ENCODE measurements at regions not wholly inside any gene's neighbourhood (a gene's known extent, or its start where the extent isn't known, plus 50 kb on each side); places are given as distances from the start of the nearest gene placed in this dataset.
A peak's percentile ranks its signal among the peaks of the same experiment; 100 is the strongest.

- Histone ChIP-seq H4K20me1 (ENCODE audit: insufficient read depth, poor library complexity, severe bottlenecking) (no peaks in the 10 kb centered on the region), H3K4me3 (no peak overlapping the region), H3K4me1 (ENCODE audit: insufficient read depth) (peaks cover 30% of the 10 kb centered on the region), H3K9me2 (replicated peaks; ENCODE audit: insufficient read depth) (no peaks in the 10 kb centered on the region), H3K27ac (peak overlapping the region; percentile 44), H3K4me2 (peak overlapping the region; percentile 54), H2AFZ (no peak overlapping the region), H3K9me3 (ENCODE audit: low read depth) (no peaks in the 10 kb centered on the region), H3K79me2 (no peaks in the 10 kb centered on the region), H3K36me3 (replicated peaks; ENCODE audit: insufficient read depth, low read depth) (no peaks in the 10 kb centered on the region), H3K27me3 (no peaks in the 10 kb centered on the region)
- TF ChIP-seq EZH2phosphoT487 (IDR thresholded peaks at IDR 0.05; ENCODE audit: low read depth, severe bottlenecking, unreplicated experiment), result no peak
- TF ChIP-seq EZH2 (IDR thresholded peaks at IDR 0.05; ENCODE audit: borderline replicate concordance), result no peak
- no peak for TF ChIP-seq CTCF (IDR thresholded peaks at IDR 0.05; ENCODE audit: poor library complexity)
- DNase-seq (ENCODE audit: low spot score), result peak; percentile 60
- WGBS (ENCODE audit: low lambda C conversion rate, missing lambda C conversion rate), result 47% methylated on average over 3 of the region's 3 CpGs
Observed at GRCh38 chr5:73392775-73393174, 55.8 kb downstream of the FOXD1 start.

DNA sequence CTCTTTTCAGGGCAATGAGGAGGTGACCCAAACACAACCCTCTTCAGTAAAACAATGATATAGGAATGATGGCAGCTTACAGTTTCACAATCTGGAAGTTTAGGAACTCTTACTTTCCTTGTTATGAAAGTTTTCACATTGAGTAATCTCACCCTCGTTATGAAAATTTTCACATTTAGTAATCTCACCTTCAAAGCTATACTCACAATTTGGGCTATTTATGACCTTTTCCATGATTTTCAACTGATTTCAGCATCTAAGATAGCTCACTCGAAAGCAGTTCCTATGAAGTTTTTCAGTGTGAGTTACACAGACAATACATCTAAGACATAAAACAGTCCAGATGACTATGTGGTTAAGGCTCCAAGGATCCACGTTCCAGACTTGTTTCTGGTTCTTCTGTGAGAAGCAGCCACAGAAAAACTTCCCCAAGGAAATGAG lies 57.1 kb downstream of the FOXD1 start:
- H3K27ac ChIP-seq, result no peak overlapping the region

DNA sequence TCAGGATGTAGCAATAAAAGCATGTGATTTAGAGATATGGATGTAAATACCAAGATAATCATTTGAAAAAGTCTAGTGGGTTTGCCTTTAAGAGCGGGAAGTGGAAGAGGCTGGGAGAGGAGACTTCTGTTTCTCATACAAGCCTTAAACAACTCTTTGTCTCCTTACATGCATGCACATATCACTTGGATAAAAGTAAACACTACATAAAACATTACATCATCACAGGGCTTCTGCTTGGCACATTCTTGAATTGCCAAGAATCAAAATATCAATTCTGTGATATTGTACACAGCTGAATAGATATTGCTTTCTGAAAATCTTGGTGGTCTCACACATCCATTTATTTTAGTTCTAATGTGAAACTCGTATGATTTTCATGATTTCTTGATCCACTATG lies 57.6 kb downstream of the FOXD1 start:
- H3K27ac ChIP-seq, result no peak overlapping the region
- no peak for DNase-seq (ENCODE audit: low spot score)

More for the DNA sequence above, 57.1 kb downstream of the FOXD1 start:
- WGBS (ENCODE audit: low lambda C conversion rate, missing lambda C conversion rate), result 76% methylated on average over 3 of the region's 3 CpGs
- no peak for DNase-seq (ENCODE audit: low spot score)
- Histone ChIP-seq H3K4me3 (no peak overlapping the region), H3K36me3 (replicated peaks; ENCODE audit: insufficient read depth, low read depth) (no peaks in the 10 kb centered on the region), H3K9me2 (replicated peaks; ENCODE audit: insufficient read depth) (no peaks in the 10 kb centered on the region), H3K4me1 (ENCODE audit: insufficient read depth) (peaks cover 30% of the 10 kb centered on the region), H3K27me3 (no peaks in the 10 kb centered on the region), H3K4me2 (peak overlapping the region; percentile 12), H4K20me1 (ENCODE audit: insufficient read depth, poor library complexity, severe bottlenecking) (no peaks in the 10 kb centered on the region), H3K79me2 (no peaks in the 10 kb centered on the region), H3K9me3 (ENCODE audit: low read depth) (no peaks in the 10 kb centered on the region), H2AFZ (no peak overlapping the region)
- no peak for TF ChIP-seq CTCF (IDR thresholded peaks at IDR 0.05; ENCODE audit: poor library complexity)
- no peak for TF ChIP-seq EZH2 (IDR thresholded peaks at IDR 0.05; ENCODE audit: borderline replicate concordance)
- TF ChIP-seq EZH2phosphoT487 (IDR thresholded peaks at IDR 0.05; ENCODE audit: low read depth, severe bottlenecking, unreplicated experiment), result no peak

More for the DNA sequence above, 57.6 kb downstream of the FOXD1 start:
- Histone ChIP-seq H3K4me3 (no peak overlapping the region), H3K4me2 (peak overlapping the region; percentile 12), H2AFZ (no peak overlapping the region), H3K36me3 (replicated peaks; ENCODE audit: insufficient read depth, low read depth) (no peaks in the 10 kb centered on the region), H4K20me1 (ENCODE audit: insufficient read depth, poor library complexity, severe bottlenecking) (no peaks in the 10 kb centered on the region), H3K4me1 (ENCODE audit: insufficient read depth) (peaks cover 30% of the 10 kb centered on the region), H3K79me2 (no peaks in the 10 kb centered on the region), H3K27me3 (no peaks in the 10 kb centered on the region), H3K9me3 (ENCODE audit: low read depth) (no peaks in the 10 kb centered on the region), H3K9me2 (replicated peaks; ENCODE audit: insufficient read depth) (no peaks in the 10 kb centered on the region)
- 65% methylated on average over 2 of the region's 2 CpGs for WGBS (ENCODE audit: low lambda C conversion rate, missing lambda C conversion rate)
- TF ChIP-seq EZH2phosphoT487 (IDR thresholded peaks at IDR 0.05; ENCODE audit: low read depth, severe bottlenecking, unreplicated experiment) (no peak), CTCF (IDR thresholded peaks at IDR 0.05; ENCODE audit: poor library complexity) (no peak)
